ENCODE measurements at regions not wholly inside any gene's neighbourhood (a gene's known extent, or its start where the extent isn't known, plus 50 kb on each side); places are given as distances from the start of the nearest gene placed in this dataset.

GRCh38 chr12:73372856-73373255, 1100.7 kb downstream of the TRHDE start:
- 90% methylated on average over 1 of the region's 1 CpG for WGBS

More at GRCh38 chr12:73372856-73373255, 1100.7 kb downstream of the TRHDE start:
- Histone ChIP-seq H3K27me3 (ENCODE audit: control insufficient read depth in 4 of 4, insufficient read depth in 4 of 4, low read length in 3 of 4) (no peaks in the 10 kb centered on the region), H3K4me3 (ENCODE audit: low read depth in 1 of 3, low read length in 3 of 3) (no peak overlapping the region), H3K27ac (ENCODE audit: low read depth in 1 of 2, low read length in 2 of 2) (no peak overlapping the region), H3K36me3 (ENCODE audit: control insufficient read depth in 4 of 4, insufficient read depth in 3 of 4, low read depth in 1 of 4, low read length in 3 of 4) (no peaks in the 10 kb centered on the region), H3K9ac (ENCODE audit: low read depth in 1 of 2, low read length in 2 of 2) (no peak overlapping the region), H3K4me1 (ENCODE audit: control insufficient read depth in 4 of 4, insufficient read depth in 4 of 4, low read length in 3 of 4) (no peaks in the 10 kb centered on the region), H3K9me3 (ENCODE audit: control insufficient read depth in 4 of 4, low read length in 3 of 4) (no peaks in the 10 kb centered on the region)
- TF ChIP-seq HNF4G (IDR thresholded peaks at IDR 0.05) (no peak), NR2F2 (IDR thresholded peaks at IDR 0.05) (no peak), YY1 (IDR thresholded peaks at IDR 0.05) (no peak), FOXA1 (IDR thresholded peaks at IDR 0.05) (no peak), EGR1 (IDR thresholded peaks at IDR 0.05; ENCODE audit: low read depth in 2 of 2) (no peak), TAF1 (conservative IDR thresholded peaks at IDR 0.05) (no peak), RAD21 (IDR thresholded peaks at IDR 0.05) (no peak), ZBTB33 (IDR thresholded peaks at IDR 0.05) (no peak), REST (IDR thresholded peaks at IDR 0.05) (no peak), ATF3 (IDR thresholded peaks at IDR 0.05) (no peak), HNF4A (conservative IDR thresholded peaks at IDR 0.05) (no peak), CTCF (IDR thresholded peaks at IDR 0.05; ENCODE audit: low read depth, low read length, missing input control) (no peak), RXRA (IDR thresholded peaks at IDR 0.05) (no peak), FOXA2 (IDR thresholded peaks at IDR 0.05) (no peak), GABPA (IDR thresholded peaks at IDR 0.05 in 1 of 2, conservative IDR thresholded peaks at IDR 0.05 in 1 of 2) (no peak), SP1 (IDR thresholded peaks at IDR 0.05) (no peak), MAX (IDR thresholded peaks at IDR 0.05) (no peak), JUND (IDR thresholded peaks at IDR 0.05) (no peak)
- no peak for DNase-seq (ENCODE audit: low spot score)
